HG03103 (cell line): ENCODE measurements at regions not wholly inside any gene's neighbourhood (a gene's known extent, or its start where the extent isn't known, plus 50 kb on each side); places are given as distances from the start of the nearest gene placed in this dataset.

Experiments used
- ATAC-seq: cut with Tn5 transposase; IDR thresholded peaks from one replicate; pipeline ENCODE4 v1.9.1; 2021; ENCODE audit warnings: low read depth; ENCODE audit not compliant: unreplicated experiment

DNA sequence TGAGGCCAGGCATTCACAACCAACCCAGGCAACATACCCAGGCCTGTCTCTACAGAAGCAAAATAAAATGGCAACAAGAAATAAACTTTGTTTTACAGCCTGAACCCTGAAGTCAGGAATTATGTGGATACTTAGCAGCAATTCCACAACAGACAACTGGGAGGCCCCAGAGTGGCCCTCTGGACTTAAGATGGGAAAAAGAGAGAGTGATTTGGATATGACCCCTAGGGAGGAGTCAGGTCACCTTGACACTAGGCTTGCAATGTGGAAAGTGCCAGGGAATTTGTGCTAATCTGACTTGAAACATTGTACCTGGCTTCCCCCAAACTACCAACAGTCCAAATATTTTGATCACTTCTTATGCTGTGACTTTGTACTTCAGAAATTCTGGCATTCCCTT, 193.1 kb downstream of the PARM1 start:
- ATAC-seq: no peak

DNA sequence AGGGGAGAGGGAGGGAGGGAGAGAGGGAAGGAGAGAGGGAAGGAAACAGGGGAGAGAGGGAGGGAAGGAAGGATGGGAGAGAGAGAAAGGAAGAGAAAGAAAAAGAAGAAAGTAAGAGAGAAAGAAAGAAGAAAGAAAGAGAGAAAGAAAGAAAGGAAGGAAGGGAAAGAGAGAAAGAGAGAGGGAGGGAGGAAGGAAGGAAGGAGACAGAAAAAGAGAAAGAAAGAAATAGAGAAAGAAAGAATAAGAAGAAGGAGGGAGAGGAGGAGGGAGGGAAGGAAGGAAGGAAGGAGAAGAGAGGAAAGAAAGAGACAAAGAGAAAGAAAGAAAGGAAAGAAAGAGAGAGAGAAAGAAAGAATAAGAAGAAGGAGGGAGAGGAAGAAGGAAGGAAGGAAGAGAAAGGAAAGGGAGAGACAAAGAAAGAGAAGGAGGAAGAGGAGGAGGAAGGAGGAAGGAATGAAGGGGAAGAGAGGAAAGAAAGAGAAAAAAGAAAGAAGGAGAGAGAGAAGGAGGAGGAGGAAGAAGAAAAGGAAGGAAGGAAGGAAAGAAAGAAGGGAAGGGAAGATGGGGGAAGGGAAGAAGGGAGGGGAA, 189.6 kb downstream of the PARM1 start:
- ATAC-seq: no peak

DNA sequence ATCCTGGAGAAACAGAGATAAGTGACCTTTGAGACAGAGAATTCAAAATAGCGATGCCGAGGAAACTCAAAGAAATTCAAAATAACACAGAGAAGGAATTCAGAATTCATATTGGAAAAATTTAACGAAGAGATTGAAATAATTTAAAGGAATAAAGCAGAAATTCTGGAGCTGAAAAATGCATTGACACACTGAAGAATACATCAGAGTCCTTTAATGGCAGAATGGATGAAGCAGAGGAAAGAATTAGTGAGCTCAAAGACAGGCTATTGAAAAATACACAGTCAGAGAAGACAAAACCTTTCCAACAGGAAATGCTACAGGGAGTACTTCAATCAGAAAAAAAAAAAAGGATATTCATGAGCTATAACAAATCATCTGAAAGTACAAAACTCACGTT, 185.8 kb downstream of the PARM1 start:
- no peak for ATAC-seq

DNA sequence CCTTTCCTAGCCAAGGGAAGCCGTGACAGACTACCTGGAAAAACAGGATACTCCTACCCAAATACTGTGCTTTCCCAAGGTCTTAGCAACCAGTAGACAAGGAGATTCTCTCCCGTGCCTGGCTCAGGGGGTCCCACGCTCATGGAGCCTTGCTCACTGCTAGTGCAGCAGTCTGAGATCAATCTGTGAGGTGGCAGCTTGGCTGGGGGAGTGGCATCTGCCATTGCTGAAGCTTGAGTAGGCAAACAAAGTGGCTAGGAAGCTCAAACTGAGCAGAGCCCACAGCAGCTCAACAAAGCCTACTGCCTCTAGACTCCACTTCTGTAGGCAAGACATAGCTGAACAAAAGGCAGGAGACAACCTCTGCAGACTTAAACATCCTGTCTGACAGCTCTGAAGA, 177.1 kb downstream of the PARM1 start:
- no peak for ATAC-seq

DNA sequence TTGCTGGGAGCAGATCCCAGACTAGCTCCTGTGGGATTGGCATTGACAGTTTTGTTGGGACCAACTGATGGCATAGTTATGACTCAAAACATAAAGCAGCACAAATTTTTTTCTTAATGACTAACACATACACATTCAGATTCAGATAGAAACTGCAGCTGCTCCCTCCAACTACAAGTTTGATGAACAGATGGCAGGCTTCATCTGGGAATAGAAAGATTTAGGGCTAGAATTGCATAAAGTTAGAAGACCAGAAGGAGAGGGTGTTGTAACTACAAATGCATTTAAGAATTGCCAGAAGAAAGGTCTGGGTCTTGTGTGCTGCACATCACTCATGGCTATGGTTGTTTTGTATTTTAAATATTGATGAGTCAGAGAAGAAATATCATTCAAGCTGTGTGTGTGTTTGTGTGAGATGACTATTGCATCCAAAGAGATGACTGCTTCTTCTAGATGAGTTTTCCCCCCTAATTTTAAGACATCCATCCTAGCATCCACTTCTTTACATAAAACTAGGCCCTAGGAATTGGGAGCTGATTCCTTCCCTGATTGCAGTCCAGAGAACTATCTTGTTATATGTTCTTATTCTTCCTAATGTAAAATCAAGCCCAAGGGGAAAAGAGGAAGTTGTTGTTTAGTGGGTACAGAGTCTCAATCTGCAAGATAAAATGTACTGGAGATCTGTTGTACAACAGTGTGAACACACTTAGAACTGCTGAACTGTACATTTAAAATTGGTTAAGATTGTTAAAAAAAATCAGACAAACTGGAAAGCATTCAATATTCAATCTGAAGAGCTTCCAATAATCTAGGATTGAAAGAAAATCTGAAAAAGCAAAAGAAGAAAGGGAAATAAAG, 175.1 kb downstream of the PARM1 start:
- no peak for ATAC-seq

DNA sequence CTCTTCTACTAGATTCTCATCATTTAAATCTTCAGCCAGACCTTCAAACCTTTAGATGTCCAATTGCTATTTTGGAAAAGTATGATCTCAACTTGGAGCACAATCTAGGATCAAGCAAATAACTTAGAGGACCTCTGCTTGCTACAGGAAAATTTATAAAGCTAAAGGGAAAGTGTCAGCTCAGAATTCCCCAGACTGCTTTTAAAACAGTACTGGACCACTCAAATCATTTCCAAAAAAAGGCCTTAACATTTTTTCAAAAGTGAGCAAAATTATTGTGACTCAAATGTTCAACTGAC, 169.8 kb downstream of the PARM1 start:
- no peak for ATAC-seq

DNA sequence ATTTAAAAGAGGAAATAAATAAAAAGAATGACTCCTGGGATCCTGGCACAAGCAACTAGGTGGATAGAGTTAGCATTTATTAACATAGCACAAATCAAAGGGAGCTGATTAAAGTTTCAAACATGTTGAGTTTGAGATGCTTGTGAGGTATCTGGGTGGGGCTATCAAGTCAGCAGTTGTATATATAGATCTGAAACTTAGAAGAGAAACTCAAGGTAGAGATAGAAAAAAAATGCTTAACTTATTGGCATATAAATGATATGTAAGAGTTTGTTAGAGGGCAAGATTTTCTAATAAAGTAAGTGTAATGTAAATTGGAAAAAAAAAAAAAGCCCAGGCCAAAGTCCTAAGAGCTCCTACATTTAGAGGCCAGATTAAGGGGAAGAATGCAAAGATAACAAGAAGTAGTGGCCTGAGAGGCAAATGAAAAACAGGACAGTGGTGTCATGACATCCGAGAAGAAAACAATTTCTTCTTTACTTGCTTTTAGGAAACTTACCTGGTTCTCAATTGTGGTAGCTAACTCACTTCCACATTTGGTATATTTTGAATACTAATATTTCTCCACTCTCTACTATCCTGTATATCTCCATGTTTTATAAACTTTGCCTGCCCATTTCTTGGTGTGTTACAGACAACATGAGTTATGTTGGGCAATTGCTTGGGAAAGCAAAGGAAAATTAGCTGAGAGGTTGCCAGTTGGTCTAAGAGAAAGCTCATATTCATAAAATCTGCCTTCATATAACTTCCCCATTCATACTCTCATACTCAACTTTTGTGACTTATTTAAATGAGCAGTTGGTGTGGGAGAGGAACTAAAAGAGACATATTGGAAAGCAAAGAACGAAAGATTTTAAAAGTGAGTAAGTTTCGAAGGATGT, 169.2 kb downstream of the PARM1 start:
- ATAC-seq: no peak
